ENCODE measurements at regions not wholly inside any gene's neighbourhood (a gene's known extent, or its start where the extent isn't known, plus 50 kb on each side); places are given as distances from the start of the nearest gene placed in this dataset.

- 59 to 62% methylated on average over 9 of the region's 9 CpGs for WGBS, 2 donors
- intact Hi-C loops (cut with DNase I; ENCODE audit: low total_unique reads) = no loop called here
- H3K4me3 ChIP-seq (ENCODE audit: low read depth, poor library complexity, severe bottlenecking) = no peak overlapping the region
- peak in 1 of 2 donors; percentile 65 for DNase-seq (ENCODE audit: low spot score in 2 of 2)
- TF ChIP-seq POLR2A (IDR thresholded peaks at IDR 0.05) = no peak
- no peak for TF ChIP-seq CTCF (IDR thresholded peaks at IDR 0.05)
Measured at GRCh38 chr1:17914987-17915386, 159.9 kb downstream of the ACTL8 start.

- peak in 1 of 2 donors; percentile 43 for DNase-seq (ENCODE audit: low spot score in 2 of 2)
- 21 to 24% methylated on average over 7 of the region's 7 CpGs for WGBS, 2 donors
- intact Hi-C loops (cut with DNase I; ENCODE audit: low total_unique reads) = no loop called here
- TF ChIP-seq POLR2A (IDR thresholded peaks at IDR 0.05) = no peak
- no peak for TF ChIP-seq CTCF (IDR thresholded peaks at IDR 0.05)
- no peak overlapping the region for H3K4me3 ChIP-seq (ENCODE audit: low read depth, poor library complexity, severe bottlenecking)
Measured at GRCh38 chr1:17915511-17916197, 160.5 kb downstream of the ACTL8 start.

DNA sequence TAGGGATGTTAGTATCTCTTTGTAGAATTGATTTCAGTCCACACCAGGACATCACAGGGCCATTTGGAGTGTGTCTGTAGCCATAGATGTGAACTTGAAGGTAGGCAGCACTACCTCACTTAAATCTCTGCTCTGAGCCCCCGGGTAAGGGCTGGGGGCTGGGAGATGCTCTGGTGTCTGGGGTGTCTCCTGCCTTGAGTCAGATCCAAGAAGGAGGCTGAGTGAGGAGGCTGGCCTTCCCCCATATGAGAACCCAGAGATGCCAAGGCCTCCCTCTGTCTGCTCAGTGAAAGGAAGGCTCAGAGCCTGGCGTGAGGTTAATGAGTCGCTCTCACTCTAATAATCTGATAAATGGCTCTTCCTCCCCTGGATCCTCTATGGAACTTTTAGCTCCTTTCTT is 161.6 kb downstream of the ACTL8 start:
- DNase-seq (ENCODE audit: low spot score in 2 of 2) = peak in 1 of 2 donors; percentile 26
- intact Hi-C loops (cut with DNase I; ENCODE audit: low total_unique reads) = no loop called here
- 66 to 79% methylated on average over 3 of the region's 3 CpGs for WGBS, 2 donors
- TF ChIP-seq POLR2A (IDR thresholded peaks at IDR 0.05) (no peak), CTCF (IDR thresholded peaks at IDR 0.05) (no peak)
- H3K4me3 ChIP-seq (ENCODE audit: low read depth, poor library complexity, severe bottlenecking) = no peak overlapping the region

- H3K4me3 ChIP-seq (ENCODE audit: low read depth, poor library complexity, severe bottlenecking) = no peak overlapping the region
- intact Hi-C loops (cut with DNase I; ENCODE audit: low total_unique reads) = loop anchor here (10.0 kb wide), 1 partner anchor 175 kb away; no protein-coding TSS in a partner anchor
- TF ChIP-seq CTCF (IDR thresholded peaks at IDR 0.05) = no peak
- no peak for TF ChIP-seq POLR2A (IDR thresholded peaks at IDR 0.05)
- 35 to 42% methylated on average over 10 of the region's 10 CpGs for WGBS, 2 donors
- peak in 1 of 2 donors; percentile 77 for DNase-seq (ENCODE audit: low spot score in 2 of 2)
Measured at GRCh38 chr1:17919525-17920439, 164.6 kb downstream of the ACTL8 start.

DNA sequence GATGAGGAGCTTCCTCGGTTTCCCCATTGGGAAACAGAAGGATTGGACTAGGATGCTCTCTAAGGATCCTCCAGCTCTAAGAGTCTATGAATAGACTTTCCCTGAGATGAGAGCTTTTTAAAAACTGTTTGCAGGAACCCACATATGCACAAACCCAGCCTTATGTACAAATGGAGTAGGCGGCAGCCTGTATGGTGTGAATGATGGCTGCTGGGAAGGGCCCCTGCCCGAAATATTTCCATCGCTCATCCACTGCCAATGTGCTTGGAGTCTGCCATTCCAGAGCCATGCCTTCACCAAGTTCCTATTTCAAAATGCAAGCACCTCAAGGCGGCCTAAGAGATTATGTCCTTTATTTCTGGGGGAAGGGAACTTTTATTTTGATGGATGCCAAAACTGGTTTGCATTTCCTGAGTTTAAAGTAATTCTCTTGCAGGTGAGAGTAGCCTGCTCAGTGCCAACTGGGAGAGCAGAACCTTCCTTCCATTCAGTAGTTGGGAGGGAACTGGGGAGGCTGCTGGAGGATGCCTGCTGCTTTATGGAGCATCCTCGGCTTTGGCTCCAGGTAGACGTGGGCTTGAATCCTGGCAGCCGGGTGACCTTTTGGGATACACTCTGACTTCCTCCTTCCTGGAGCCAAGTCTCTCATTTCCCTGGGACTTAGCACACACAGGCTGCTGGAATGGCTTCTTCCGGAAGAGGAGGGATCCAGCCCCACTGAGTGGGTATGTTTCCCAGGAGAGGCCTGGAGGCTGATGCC is 165.9 kb downstream of the ACTL8 start:
- intact Hi-C loops (cut with DNase I; ENCODE audit: low total_unique reads) = loop anchor here (10.0 kb wide), 1 partner anchor 174 kb away; no protein-coding TSS in a partner anchor

More for the DNA sequence above, 165.9 kb downstream of the ACTL8 start:
- H3K4me3 ChIP-seq (ENCODE audit: low read depth, poor library complexity, severe bottlenecking) = no peak overlapping the region
- TF ChIP-seq CTCF (IDR thresholded peaks at IDR 0.05) = no peak
- TF ChIP-seq POLR2A (IDR thresholded peaks at IDR 0.05) = no peak
- peak in 1 of 2 donors; percentile 74 for DNase-seq (ENCODE audit: low spot score in 2 of 2)
- 52 to 74% methylated on average over 9 of the region's 9 CpGs for WGBS, 2 donors
